Stomach (tissue), 4 donors: ENCODE measurements at regions not wholly inside any gene's neighbourhood (a gene's known extent, or its start where the extent isn't known, plus 50 kb on each side); places are given as distances from the start of the nearest gene placed in this dataset.

Experiments
- CTCF ChIP-seq, 7 experiments: fragments of 450-650 bp in 4 of 7; fragments of 200-600 bp in 3 of 7; sonication (generic) in 3 of 7; IDR thresholded peaks; one replicate each; pipeline ENCODE4 v1.5.1; 2016 to 2019; ENCODE audit warnings: antibody characterized with exemption in 7 of 7, control low read depth in 2 of 7, mild to moderate bottlenecking in 1 of 7
- POLR2A ChIP-seq, 4 donors: fragments of 450-650 bp; IDR thresholded peaks; one replicate each; pipeline ENCODE4 v1.6.1; 2016; ENCODE audit warnings: antibody characterized with exemption in 4 of 4, control low read depth in 2 of 4, mild to moderate bottlenecking in 1 of 4, moderate library complexity in 1 of 4

GRCh38 chrX:80917919-80918318, 108.2 kb upstream of the BRWD3 start:
- TF ChIP-seq POLR2A (IDR thresholded peaks at IDR 0.05), result no peak
- no peak for TF ChIP-seq CTCF (IDR thresholded peaks at IDR 0.05)
